VCaP (cell line): ENCODE measurements at regions not wholly inside any gene's neighbourhood (a gene's known extent, or its start where the extent isn't known, plus 50 kb on each side); places are given as distances from the start of the nearest gene placed in this dataset.
"Not testable (repeated sequence)": the region's sequence is repeated elsewhere in the genome, so short reads cannot be mapped to it uniquely, and the experiment has no call there.

Source experiments
- H3K27ac ChIP-seq: fragments of 450-650 bp; 2 replicates; pipeline ENCODE4 v1.5.1; 2017
- CTCF ChIP-seq: fragments of 450-650 bp; conservative IDR thresholded peaks from 2 replicates; pipeline ENCODE4 v1.5.1; 2017; ENCODE audit warnings: mild to moderate bottlenecking, moderate library complexity

GRCh38 chr3:67064105-67064504, 66.0 kb downstream of the KBTBD8 start:
- TF ChIP-seq CTCF: no peak
- no peak overlapping the region for H3K27ac ChIP-seq

GRCh38 chr3:67067251-67067650, 69.1 kb downstream of the KBTBD8 start:
- no peak overlapping the region for H3K27ac ChIP-seq
- TF ChIP-seq CTCF: no peak

- H3K27ac ChIP-seq: not testable (repeated sequence)
Measured at GRCh38 chr3:67072640-67073039, 74.5 kb downstream of the KBTBD8 start.

GRCh38 chr3:67073812-67074211, 75.7 kb downstream of the KBTBD8 start:
- no peak for TF ChIP-seq CTCF
- H3K27ac ChIP-seq: no peak overlapping the region

- no peak overlapping the region for H3K27ac ChIP-seq
- TF ChIP-seq CTCF: no peak
Measured at GRCh38 chr3:67075295-67075694, 77.2 kb downstream of the KBTBD8 start.

- no peak overlapping the region for H3K27ac ChIP-seq
- no peak for TF ChIP-seq CTCF
Measured at GRCh38 chr3:67076607-67077006, 78.5 kb downstream of the KBTBD8 start.

GRCh38 chr3:67077656-67078055, 79.5 kb downstream of the KBTBD8 start:
- no peak overlapping the region for H3K27ac ChIP-seq
- no peak for TF ChIP-seq CTCF

- TF ChIP-seq CTCF: no peak
- H3K27ac ChIP-seq: no peak overlapping the region
Measured at GRCh38 chr3:67082533-67083024, 84.5 kb downstream of the KBTBD8 start.
